Kidney glomerular epithelial cell (primary cell): ENCODE measurements at regions not wholly inside any gene's neighbourhood (a gene's known extent, or its start where the extent isn't known, plus 50 kb on each side); places are given as distances from the start of the nearest gene placed in this dataset.
"Not testable (repeated sequence)": the region's sequence is repeated elsewhere in the genome, so short reads cannot be mapped to it uniquely, and the experiment has no call there.

ENCODE experiments used
- DNase-seq: peaks from one replicate; lab custom pipeline; 2025; lab: John Stamatoyannopoulos, UW

DNA sequence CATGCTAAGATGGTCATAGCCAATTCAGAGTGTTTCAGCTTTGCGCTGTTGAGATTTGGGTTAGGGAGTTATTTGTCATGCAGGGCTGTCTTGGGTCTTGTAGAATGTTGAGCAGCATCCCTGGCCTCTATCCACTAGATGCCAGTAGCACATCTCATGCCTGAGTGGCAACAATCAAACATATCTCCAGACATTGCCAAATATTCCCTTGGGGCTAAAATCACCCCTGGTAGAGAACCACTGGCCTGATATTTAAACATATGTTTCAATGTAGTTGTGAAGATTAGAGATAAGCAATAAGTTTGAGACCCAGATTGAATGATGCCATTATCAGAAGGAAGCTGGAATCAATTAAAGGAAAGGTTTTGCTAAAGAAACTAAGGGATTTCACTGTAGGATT is 463.3 kb downstream of the DOK5 start:
- no peak for DNase-seq

DNA sequence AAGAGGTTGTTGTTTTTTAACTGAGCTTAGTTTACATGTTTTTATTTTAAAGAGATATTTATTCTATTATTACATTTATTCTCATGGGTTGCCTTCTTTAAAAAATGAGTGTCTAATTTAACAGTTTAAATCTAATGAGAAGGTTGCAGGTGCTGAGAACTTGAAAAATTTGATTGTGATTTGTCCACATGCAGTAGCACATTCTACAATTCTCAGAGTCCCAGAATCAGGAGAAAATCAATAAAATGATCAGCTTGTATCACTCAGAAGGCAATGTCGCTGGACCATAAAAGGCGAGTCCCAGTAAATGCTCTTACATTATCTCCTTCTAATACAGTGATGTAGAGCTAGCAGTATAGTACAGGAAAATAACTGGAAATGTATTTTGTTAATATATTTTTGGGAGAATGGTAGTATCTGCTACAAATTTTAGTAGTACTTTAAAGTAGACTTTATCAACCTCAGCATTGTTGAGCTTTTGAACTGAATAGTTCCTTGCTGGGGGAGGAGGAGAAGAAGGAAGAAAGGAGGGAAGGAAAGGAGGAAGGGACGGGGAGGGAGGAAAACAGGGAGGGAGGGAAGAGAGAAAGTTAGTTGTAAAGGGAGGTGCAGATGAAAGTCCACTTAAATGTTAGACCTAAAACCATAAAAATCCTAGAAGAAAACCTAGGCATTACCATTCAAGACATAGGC is 458.0 kb downstream of the DOK5 start:
- no peak for DNase-seq

DNA sequence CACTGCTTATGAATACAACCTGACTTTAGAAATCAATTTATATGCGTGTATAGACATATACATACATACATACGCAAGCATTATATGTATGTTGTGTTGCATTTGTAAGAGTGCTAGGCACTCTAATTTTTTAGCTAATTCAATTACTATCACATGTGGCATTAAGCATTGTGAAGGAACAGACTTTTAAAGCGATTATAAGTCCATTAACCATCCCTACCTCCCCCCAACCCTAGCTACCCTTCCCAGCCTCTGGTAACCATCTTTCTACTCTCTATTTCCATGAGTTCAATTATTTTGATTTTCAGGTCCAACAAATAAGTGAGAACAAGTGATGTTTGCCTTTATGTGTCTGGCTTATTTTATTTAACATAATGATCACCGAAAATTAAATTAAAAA is 453.8 kb downstream of the DOK5 start:
- no peak for DNase-seq

DNA sequence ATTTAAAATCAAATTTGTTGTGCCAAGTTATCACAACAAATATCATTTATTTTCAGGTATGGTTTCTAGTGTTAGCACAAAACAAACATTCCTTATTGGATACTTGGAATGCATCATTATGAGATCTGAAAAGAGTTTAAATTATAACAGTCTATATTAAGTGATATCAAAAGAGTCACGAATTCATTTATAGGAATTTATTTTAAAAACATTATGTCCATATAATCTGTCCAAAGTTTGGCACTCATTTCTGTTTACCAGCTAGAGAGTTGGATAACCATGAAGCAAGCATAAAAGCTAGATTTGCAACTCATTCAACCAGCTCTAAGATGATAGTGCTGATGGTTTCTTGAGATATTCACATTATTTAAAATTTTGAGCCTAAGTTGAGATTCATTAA is 453.2 kb downstream of the DOK5 start:
- no peak for DNase-seq

DNA sequence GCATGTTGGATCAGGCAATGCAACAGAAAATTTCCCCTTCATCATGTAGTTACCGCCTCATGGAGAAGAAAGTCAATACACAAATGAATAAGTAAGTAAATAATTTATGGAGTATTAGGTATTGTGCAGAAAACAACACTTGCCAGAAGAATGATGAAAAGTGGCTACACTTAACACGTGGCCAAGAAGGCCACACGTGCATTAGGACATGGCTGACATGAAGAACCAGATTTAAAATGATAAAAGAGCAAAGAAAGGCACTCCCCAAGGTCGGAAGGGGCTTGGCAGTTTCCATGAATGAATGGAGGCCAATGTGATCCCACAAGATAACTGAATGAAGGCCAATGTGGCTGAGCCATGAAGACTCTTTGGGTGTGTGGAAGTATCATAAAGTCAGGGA is 447.2 kb downstream of the DOK5 start:
- DNase-seq: no peak

DNA sequence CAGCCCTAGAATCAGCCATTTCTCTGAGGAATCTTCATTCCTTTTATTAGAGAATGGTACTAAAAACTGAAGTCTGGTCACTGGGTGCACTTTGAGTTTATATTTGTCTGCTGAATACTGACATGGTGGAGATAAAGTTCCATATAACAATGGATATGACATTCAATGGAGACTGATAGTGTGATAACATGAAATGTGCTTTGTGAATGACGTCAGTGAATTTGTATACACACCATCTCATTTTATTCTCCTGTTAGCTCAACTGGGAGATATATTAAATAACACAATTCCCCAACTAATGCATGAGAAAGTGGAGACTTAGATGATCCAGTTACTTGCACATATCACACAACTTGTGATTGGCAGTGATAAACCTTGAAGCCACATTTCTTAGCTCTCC is 446.7 kb downstream of the DOK5 start:
- no peak for DNase-seq

DNA sequence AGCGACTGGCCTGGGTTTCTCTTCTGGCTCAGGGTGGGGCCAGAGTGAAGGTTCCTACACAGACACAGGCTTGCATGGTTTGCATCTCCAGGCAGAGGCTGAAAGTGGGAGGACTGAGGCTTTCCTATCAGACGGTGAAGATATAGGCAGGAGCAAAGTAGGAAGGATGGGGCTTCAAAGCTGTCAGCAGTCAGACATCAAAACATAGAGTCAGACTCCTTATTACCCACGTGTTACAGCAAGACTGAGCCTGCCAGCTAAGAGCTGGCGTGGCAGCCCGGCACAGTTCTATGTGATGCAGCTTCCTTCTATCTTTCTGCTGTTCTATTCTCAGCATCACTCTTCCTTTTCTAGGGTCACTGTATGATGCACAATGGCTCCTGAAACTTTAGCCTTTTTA is 445.1 kb downstream of the DOK5 start:
- DNase-seq: no peak

DNA sequence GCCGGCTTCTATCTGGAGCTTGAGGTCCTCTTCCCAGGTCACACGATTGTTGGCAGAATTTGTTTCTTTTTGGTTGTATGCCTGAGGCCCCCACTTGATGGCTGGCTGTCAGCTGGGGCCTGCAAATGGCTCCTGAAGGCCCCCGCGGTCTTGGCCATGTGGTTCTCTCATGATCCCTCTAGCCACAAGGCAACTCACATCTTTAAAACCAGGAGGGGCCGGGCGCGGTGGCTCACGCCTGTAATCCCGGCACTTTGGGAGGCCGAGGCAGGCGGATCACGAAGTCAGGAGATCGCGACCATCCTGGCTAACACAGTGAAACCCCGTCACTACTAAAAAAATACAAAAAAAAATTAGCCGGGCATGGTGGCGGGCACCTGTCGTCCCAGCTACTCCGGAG is 443.6 kb downstream of the DOK5 start:
- DNase-seq: not testable (repeated sequence)

DNA sequence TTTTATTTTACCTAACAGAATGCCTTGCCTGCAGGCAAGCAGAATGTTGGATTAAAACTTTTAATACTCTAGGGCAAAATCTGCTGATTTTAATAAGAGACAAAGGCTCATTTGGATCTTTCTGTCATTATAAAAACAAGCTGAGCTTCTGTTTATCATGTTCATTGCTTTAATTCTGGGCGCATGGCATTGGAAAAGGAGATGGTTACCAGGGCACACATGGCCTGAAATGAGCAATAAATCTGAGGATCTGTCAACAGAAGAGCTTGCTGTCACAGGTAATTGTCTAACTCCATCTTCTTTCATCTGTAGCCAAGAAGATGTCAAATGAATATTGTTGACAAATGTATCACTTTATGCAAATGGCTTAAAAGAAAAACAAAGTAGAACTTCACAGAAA is 439.6 kb downstream of the DOK5 start:
- no peak for DNase-seq

DNA sequence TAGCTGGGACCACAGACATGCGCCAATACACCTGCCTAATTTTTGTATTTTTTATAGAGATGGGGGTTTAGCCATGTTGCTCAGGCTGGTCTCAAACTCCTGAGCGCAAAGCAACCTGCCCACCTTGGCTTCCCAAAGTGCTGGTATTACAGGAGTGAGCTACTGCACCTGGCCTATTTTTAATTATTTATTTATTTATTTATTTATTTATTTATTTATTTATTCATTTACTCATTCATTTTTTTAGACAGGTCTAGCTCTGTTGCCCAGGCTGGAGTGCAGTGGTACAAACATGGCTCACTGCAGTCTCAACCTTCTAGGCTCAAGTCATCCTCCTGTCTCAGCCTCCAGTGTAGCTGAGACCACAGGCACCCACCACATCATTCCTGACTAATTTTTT is 434.3 kb downstream of the DOK5 start:
- DNase-seq: no peak

DNA sequence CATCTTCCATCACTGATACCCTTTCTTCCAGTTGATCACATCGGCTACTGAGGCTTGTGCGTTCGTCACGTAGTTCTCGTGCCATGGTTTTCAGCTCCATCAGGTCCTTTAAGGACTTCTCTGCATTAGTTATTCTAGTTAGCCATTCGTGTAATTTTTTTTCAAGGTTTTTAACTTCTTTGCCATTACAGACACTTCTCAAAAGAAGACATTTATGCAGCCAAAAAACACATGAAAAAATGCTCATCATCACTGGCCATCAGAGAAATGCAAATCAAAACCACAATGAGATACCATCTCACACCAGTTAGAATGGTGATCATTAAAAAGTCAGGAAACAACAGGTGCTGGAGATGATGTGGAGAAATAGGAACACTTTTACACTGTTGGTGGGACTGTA is 430.7 kb downstream of the DOK5 start:
- DNase-seq: not testable (repeated sequence)

DNA sequence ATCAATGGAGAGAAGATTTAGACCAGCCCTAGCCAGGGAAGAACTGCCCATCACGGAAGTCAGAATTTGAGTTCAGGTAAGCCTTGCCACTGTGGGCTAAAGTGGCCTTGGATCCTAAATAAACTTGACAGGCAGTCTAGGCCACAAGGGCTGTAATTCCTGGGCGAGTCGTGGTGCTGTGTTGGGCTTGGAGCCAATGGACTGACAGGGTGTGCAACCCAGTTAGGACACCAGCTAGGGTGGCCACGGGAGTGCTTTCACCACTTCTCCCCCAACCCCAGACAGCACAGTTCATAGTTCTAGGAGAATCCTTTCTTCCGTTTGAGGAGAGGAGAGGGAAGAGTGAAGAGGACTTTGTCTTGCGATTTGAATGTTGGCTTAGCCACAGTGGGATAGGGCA is 422.4 kb downstream of the DOK5 start:
- no peak for DNase-seq

DNA sequence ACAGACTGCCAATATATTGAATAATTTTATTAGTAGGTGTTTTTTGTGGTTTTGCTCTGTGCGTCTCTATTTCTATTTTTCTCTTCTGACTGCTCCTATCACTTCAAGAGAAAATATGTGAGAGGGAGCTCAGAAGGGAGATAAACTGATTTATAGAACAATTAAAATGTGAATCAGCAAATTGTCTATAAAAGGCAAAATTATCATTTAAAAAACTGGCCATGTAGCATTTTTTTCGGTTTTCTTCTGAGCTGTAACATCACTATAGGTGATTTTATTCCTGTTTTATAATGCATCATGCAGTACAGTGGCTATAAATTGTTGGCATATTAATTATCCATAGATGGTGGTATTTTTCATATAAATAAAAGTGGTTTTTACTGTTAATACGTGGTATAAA is 416.5 kb downstream of the DOK5 start:
- DNase-seq: no peak

DNA sequence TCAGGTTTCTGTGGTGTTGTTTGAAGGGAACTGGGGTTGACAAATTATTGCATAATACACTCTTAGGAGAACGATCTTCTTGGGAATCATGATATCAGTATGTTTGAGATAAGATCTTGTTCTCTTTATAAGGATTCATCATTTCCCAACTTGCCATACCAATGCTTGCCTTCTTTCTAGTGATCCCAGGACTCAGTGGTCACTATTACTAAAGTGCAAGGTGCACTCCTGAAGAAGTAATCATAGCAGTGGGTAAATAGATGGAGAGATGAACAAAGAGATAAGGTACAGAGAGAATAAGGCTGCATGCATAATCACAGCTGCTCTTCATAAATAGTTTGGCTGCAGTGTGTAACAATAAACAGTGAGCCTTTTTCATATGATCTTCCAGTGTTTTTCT is 404.0 kb downstream of the DOK5 start:
- no peak for DNase-seq

DNA sequence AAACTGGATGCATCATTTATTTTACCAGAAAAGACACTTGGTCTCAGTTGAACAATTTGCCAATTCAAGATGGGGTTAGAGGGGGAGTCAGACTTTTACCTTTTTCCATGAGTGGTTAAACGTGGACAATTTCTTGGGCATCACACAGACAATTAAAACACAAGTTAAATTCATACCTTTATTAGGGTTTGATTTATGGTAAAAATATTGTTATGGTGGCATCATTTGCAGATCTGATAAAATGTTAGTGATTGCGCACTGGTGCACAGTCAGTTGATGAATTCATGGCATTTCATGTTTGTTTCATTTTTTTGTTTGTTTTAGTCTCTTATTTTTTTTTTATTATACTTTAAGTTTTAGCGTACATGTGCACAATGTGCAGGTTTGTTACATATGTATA is 399.9 kb downstream of the DOK5 start:
- DNase-seq: no peak

DNA sequence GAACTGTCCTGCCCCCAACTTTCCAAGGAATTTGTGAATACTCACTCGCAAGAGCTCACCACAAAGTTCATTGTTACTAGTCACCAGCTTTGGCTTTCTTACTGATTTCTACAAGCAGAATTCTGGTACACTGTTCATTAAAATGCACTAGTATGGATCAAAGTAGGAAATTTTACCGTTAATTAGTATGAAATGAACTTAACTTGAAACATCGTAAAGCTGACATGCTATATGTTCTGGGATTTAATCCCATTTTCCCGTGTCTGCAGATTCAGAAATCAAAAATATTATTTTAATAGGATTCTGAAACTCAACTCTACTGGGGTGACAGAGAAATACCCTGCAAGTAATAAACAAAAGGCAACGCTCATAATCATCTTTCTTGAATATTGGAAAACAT is 399.3 kb downstream of the DOK5 start:
- no peak for DNase-seq

DNA sequence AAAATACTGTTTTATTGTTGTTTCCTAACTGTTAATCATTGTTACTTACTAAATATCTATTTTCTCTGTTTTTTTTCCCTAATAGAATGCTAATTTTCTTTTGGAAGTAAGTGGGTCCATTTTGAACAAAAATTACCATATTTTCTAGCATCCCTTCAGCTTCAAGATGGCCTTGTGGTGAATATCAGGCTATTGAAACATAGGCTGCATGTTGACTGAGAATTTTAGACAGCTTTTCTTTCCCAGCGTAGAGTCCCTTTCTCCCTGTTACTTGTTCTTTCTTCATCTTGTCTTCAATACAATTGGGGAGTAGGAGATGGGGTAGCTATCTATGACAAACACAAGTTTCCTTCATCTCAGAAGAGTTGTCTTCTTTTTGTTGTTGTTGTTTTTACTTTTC is 397.0 kb downstream of the DOK5 start:
- DNase-seq: no peak

DNA sequence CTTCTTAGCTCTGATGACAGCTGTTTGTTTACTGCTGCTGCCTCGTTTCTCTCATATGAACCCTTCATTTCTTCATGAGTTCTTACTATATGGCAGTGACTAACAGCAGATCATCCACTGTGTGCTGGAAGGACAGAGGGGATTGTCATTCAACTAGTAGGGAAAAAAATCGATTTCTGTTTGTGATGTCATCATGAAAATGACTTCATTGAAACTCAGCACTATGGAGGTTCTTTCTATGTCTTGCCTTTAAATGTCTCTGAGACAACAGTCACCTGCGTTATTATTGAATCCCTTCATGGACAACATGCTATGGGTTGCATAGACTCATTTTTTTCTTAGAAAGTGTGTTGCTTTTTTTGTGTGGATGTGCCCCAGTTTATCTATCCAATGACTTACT is 394.4 kb downstream of the DOK5 start:
- no peak for DNase-seq

DNA sequence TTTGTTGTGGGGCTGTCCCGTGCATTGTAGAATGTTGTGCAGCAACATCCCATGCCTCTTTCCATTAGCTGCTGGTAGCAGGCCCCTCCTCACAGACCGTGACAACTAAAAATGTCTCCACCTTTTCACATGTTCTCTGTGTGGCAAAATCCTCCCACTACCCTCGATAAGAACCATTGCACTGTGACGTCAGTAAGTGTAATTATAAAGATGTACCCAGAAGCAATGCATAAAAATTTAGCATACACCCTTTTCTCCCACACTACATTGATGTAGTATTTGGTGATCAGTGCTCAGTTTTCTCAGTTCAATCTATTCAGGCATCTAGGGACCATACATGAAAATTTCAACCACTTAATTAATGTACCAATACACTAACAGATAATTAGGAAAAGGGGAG is 389.9 kb downstream of the DOK5 start:
- no peak for DNase-seq

DNA sequence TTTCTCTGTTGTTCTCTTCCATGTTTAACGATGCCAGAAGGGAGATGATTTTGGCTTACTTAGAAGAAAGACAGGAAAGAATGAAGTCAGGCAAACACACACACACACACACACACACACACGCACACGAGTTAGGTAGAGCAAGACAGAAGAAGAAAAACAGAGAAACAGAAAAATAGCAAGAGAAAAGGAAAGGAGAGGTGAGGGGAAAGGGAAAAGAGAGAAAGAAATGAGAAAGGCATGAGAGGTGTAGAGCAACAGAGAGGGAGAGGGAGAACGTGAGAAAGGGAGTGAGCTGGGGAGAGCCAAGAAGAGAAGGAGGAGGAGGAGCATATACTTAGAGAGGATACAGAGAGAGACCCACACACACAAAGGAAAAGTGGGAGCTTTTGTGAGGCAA is 385.3 kb downstream of the DOK5 start:
- no peak for DNase-seq

DNA sequence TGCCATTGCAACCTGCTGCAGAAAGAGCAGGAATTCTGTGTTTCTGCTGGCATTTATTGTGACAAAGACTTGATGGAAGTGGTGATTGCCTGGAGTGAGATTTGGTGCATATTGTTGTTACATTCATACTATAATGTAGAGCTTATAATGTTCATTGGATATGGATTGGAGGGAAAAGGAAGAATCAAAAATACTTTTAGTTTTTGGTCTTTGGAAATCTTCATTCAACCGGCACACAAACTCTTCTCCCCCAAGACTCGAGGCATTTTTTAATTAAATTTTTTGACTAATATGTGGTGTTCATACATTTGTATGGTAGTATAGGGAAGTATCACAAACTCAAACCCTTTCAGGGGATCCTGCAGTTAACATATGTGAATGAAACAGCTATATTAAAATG is 380.8 kb downstream of the DOK5 start:
- DNase-seq: no peak

DNA sequence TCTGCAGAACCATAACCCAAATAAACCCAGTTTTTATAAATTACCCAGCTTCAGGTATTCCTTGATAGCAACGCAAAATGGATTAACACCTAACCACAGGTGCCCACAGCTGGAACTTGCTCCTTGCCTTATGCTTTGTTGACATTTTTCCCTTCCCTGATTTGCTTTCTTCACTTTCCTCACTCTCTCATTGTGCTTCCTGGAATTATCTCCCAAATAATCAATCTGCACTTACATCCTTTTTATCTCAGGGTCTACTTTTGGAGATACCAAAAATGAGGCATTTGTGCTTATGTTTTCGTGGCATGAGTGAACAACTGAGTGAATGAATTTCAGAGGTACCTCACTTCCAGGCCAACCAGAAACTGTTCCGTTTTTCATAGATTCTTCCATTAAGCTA is 374.3 kb downstream of the DOK5 start:
- DNase-seq: no peak

DNA sequence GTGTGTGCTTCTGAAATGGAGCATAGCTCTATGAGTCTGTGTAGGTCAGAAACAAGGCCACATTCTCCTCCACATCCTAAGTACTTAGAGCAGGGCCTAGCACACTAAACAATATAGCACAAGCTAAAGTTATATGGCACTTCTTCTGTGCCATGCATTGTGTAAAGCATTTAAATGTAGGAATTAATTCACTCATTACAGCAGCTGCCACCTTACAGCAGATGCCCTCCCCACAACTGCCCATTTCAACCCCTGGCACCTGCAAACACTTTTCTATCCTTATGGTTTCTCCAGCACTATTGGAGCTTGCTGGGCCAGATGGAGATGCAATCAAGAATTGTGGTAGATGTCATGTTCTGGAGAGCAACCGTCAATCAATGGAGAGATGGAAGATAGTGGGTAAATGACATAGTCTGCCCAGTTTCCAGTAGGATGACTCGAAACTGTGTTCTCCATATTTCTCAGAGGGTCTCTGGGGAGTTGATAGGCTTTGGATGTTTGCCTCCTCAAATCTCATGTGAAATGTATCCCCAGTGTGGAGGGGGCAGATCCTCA is 373.7 kb downstream of the DOK5 start:
- no peak for DNase-seq

DNA sequence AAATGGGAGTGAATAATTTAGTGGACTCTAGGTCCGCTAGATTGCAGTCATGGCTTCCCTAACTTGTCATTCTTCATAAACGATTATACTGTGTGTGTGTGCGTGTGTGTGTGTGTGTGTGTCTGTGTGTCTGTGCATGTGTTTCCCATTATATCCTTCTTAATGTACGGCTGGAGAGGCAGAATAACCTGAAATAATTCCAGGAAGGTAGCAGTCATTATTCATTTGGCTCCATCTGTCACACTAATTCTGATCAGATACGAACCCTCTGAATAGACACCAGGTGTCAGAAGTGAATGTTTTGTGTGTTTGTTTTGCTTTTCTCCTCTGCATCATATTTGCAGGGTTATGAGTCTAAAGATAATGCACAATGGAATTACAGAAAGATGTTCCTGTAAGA is 372.9 kb downstream of the DOK5 start:
- no peak for DNase-seq

DNA sequence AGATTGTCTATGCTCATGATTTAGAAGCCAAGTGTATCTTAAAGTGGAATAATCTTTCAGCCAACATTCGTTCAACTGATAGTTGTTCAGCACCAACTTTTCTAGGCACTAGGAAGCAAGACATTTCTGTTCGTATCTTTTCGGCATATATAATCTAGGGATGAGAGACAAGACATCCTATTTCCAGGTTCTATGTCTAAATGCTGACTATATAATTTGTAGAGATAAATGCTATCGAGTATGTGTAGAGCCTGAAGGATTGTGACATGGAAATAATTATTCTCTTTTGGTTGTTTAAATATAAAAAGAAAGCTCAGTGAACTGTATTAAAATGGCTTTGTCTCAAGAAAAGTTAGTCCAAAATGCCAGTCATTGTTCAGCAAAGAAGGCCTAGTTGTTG is 371.6 kb downstream of the DOK5 start:
- DNase-seq: no peak
